ENCODE measurements at regions not wholly inside any gene's neighbourhood (a gene's known extent, or its start where the extent isn't known, plus 50 kb on each side); places are given as distances from the start of the nearest gene placed in this dataset.
A peak's percentile ranks its signal among the peaks of the same experiment; 100 is the strongest.

GRCh38 chr22:22744412-22745224 lies 100.2 kb downstream of the GGTLC2 start:
- DNase-seq (ENCODE audit: low spot score), result no peak

DNA sequence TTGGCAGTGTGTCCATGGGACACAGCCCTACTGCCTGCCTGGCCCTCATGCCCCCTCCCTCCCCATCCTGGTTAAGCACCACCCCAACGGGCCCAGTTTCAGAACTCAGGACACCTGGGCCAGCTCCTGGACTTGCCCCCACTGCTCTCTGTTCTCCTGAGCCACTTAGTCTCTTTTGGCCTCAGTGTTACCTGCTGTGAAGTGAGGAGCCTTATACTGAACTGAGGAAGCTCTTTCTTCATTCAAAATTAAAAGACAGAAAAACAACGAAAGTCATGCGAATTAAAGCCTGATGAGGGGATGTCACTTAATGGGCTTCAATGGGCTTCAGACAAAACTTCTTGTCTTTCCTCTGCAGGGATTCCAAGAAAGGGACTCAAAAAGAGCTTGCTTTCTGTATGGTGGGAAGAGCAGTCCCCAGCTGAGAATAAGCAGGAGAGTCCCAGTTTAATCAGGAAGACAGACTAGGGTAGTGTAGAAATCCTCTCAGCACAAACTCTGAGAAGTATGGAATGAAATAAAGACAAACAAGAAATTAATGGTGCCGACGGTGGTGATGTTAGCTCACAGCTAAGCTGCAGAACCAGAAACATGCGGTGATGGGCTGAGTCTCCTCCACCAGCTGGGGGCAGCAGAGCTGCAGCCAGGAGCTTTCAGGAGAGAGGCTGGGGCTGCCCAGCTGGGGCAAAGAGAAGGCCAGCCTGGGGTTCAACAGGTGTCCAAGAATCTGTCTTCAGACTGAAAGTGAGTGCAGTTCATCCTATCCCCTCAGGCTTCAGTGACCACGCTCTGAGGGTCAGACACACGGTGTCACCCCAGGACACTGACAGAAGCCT lies 101.0 kb downstream of the GGTLC2 start:
- DNase-seq (ENCODE audit: low spot score), result peak; percentile 8

GRCh38 chr22:22746061-22746962 lies 101.9 kb downstream of the GGTLC2 start:
- DNase-seq (ENCODE audit: low spot score), result no peak

- DNase-seq (ENCODE audit: low spot score), result no peak
Observed at GRCh38 chr22:22746963-22747933, 102.8 kb downstream of the GGTLC2 start.

GRCh38 chr22:22748297-22748743 lies 103.9 kb downstream of the GGTLC2 start:
- DNase-seq (ENCODE audit: low spot score), result peak; percentile 34

GRCh38 chr22:22748756-22749155 lies 104.3 kb downstream of the GGTLC2 start:
- DNase-seq (ENCODE audit: low spot score), result no peak

DNA sequence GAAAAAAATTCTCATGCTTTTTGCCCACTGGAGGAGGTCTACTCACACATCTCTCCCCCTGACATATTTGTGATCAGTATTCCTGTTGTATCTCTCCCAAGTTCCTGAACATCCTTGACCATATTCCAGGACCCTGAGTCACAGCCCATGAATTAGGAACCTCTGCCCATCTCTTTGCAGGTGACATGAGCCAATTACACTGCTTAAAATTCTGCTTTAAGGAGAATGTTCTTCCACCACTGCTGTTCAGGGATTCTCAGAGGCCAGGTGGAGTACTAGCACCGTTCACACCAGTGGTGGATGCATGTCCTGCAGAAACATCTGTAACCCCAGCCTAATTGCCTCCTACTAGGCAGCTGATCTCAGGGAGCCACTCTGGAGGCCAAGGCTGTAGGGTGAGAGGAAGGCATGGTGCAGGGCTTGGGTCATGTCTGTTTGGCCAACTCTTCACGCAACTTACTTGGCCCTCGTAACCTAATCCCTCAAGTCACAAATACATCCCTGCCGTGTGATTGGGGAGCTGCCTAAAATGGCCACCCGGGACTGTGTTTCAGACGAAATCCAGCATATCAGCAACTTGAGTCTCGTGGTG lies 104.8 kb downstream of the GGTLC2 start:
- no peak for DNase-seq (ENCODE audit: low spot score)

GRCh38 chr22:22750335-22751042 lies 106.1 kb downstream of the GGTLC2 start:
- DNase-seq (ENCODE audit: low spot score), result no peak

- DNase-seq (ENCODE audit: low spot score), result no peak
Observed at GRCh38 chr22:22751043-22751603, 106.7 kb downstream of the GGTLC2 start.

DNA sequence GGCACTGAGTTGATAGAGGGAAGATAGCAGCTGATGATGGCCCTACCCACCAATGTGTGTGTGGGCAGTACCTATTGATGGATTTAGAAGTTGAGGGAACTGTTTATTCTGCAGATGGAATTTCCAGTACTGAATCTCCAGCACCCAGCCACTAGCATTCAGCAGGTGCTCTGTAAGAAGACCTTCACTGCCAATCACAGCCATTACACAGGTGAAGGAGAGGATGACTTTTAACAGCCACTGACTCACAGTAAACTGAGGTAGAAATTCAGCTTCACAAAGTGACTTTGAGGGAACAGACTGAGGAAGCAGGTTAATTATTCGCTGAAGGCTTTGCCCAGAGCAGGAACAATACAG lies 107.8 kb downstream of the GGTLC2 start:
- no peak for DNase-seq (ENCODE audit: low spot score)

GRCh38 chr22:22752556-22753477 lies 108.4 kb downstream of the GGTLC2 start:
- DNase-seq (ENCODE audit: low spot score), result no peak

DNA sequence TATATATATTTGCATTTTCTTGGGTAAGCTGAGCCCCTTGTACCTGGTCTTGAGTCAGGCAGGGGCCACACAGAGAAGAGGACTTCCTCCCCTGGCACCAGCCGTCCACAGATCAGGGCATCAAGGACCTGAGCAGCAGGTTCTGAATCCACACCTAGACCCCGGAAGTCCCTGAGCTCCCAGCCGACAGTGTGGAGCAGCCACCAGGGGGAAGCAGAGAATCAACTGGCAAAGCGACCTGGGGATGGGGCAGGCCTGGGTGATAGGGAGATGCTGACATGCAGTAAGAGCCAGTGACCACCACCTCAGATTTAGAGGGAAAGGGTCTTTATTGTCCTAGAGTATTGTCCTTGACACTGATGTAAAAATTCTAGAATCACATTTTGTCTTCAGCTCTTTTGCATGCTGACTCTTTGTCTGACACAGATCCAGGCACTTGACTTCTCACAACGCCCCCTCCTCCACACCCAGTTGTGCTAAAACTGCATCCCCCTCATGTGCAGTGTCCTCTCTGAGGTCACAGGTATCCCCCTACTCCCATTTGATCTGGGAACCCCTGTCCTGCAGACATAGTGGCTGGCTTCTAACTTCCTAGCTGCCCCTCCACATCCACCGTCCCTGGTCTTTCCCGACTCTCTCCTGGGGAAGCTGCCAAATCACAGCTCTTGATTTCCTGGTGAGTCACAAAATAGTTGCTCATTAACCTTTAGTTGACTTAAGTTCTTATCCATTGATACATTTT lies 109.3 kb downstream of the GGTLC2 start:
- peak; percentile 25 for DNase-seq (ENCODE audit: low spot score)

- no peak for DNase-seq (ENCODE audit: low spot score)
Observed at GRCh38 chr22:22754268-22754657, 109.8 kb downstream of the GGTLC2 start.

GRCh38 chr22:22754961-22755777 lies 110.8 kb downstream of the GGTLC2 start:
- DNase-seq (ENCODE audit: low spot score), result no peak

DNA sequence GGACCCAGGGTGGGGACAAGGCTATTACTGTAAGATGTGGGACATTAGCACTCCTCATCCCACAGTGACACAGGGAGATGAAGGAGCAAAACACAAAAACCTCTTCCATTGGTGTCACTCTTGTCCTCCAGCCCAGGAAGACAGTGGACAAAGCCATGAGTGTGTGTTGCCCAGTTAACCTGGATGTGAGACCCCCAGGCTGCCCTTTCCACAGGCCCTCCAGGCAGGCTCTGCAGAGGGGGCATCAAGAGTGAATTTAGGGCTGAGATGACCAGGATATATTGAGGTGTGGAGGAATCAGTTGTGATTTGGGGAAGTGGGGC lies 111.3 kb downstream of the GGTLC2 start:
- no peak for DNase-seq (ENCODE audit: low spot score)

DNA sequence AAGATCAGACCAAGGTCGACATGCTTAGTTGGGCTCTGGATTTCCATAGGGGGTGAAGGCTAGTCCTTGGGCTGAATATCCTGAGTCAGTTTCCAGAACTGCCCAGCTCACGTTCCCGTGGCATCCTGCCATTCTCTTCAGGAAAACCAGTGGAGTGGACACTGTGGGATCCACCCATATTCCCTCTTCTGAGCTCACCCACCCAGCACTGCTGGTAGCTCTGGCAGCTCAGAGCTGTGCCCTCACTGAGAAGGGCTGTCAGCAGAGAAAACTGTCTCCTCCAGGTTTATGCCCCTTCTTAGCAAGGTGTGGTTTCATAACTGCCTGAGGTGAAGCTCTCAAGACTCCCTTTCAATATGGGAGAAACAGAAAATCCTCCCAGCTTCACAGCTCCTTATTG lies 111.7 kb downstream of the GGTLC2 start:
- DNase-seq (ENCODE audit: low spot score), result no peak

All from A172 (cell line).